H9 (cell line): ENCODE measurements at regions not wholly inside any gene's neighbourhood (a gene's known extent, or its start where the extent isn't known, plus 50 kb on each side); places are given as distances from the start of the nearest gene placed in this dataset.
"Not testable (repeated sequence)": the region's sequence is repeated elsewhere in the genome, so short reads cannot be mapped to it uniquely, and the experiment has no call there.

ENCODE experiments used
- DNase-seq: peaks from one replicate; pipeline ENCODE4 v3.0.0-alpha.2; 2017
- H2AFZ ChIP-seq: one replicate; pipeline ENCODE4 v1.6.1; 2013; ENCODE audit warnings: mild to moderate bottlenecking, low read length, control low read depth, moderate library complexity
- H2AK5ac ChIP-seq: 2 replicates; pipeline ENCODE4 v1.6.1; 2013; ENCODE audit warnings: low read length, control low read depth, mixed read lengths; ENCODE audit not compliant: insufficient read length
- H2BK120ac ChIP-seq: one replicate; pipeline ENCODE4 v1.6.1; 2013; ENCODE audit warnings: low read depth, mild to moderate bottlenecking, low read length, control low read depth, inconsistent platforms; ENCODE audit not compliant: poor library complexity, severe bottlenecking
- H2BK12ac ChIP-seq: 2 replicates; pipeline ENCODE4 v1.6.1; 2013; ENCODE audit warnings: low read length, control low read depth, mixed read lengths, low read depth; ENCODE audit not compliant: insufficient read length
- H2BK15ac ChIP-seq: 2 replicates; pipeline ENCODE4 v1.6.1; 2013; ENCODE audit warnings: low read depth, low read length, control low read depth
- H2BK20ac ChIP-seq: one replicate; pipeline ENCODE4 v1.6.1; 2013; ENCODE audit warnings: low read depth, mild to moderate bottlenecking, low read length, control low read depth, inconsistent platforms; ENCODE audit not compliant: poor library complexity, severe bottlenecking
- H2BK5ac ChIP-seq: 2 replicates; pipeline ENCODE4 v1.6.1; 2013; ENCODE audit warnings: low read length, control low read depth, mixed read lengths; ENCODE audit not compliant: insufficient read length
- H3K14ac ChIP-seq: 2 replicates; pipeline ENCODE4 v1.6.1; 2013; ENCODE audit warnings: low read length, control low read depth; ENCODE audit not compliant: insufficient read depth
- H3K18ac ChIP-seq: 2 replicates; pipeline ENCODE4 v1.6.1; 2013; ENCODE audit warnings: low read depth, mild to moderate bottlenecking, mixed read lengths, low read length, control low read depth; ENCODE audit not compliant: insufficient read length
- H3K23ac ChIP-seq: 2 replicates; pipeline ENCODE4 v1.6.1; 2013; ENCODE audit warnings: low read length, control low read depth, mixed read lengths, low read depth; ENCODE audit not compliant: insufficient read length
- H3K23me2 ChIP-seq: 2 replicates; pipeline ENCODE4 v1.6.1; 2013; ENCODE audit warnings: low read depth, mild to moderate bottlenecking, mixed read lengths, low read length, control low read depth; ENCODE audit not compliant: insufficient read length, poor library complexity, severe bottlenecking
- H3K27ac ChIP-seq: 2 replicates; pipeline ENCODE4 v1.5.1; 2013; ENCODE audit warnings: low read length, control low read depth, mixed read lengths, low read depth; ENCODE audit not compliant: insufficient read length
- H3K27me3 ChIP-seq: 2 replicates; pipeline ENCODE4 v1.6.1; 2013; ENCODE audit warnings: low read length, control low read depth, inconsistent platforms; ENCODE audit not compliant: insufficient read depth
- H3K4ac ChIP-seq: 2 replicates; pipeline ENCODE4 v1.6.1; 2013; ENCODE audit warnings: low read depth, mild to moderate bottlenecking, control low read depth, inconsistent platforms, low read length, moderate library complexity
- H3K4me1 ChIP-seq: 2 replicates; pipeline ENCODE4 v1.6.1; 2013; ENCODE audit warnings: low read length, control low read depth, inconsistent platforms; ENCODE audit not compliant: insufficient read depth
- H3K4me2 ChIP-seq: 2 replicates; pipeline ENCODE4 v1.6.1; 2013; ENCODE audit warnings: low read length, control low read depth, mixed read lengths; ENCODE audit not compliant: insufficient read length, insufficient read depth
- H3K56ac ChIP-seq: 2 replicates; pipeline ENCODE4 v1.6.1; 2013; ENCODE audit warnings: low read depth, mild to moderate bottlenecking, mixed read lengths, low read length, control low read depth; ENCODE audit not compliant: insufficient read length
- H3K79me1 ChIP-seq: 2 replicates; pipeline ENCODE4 v1.6.1; 2013; ENCODE audit warnings: low read depth, mild to moderate bottlenecking, moderate library complexity, low read length, control low read depth, inconsistent platforms; ENCODE audit not compliant: insufficient read depth, poor library complexity, severe bottlenecking
- H3K79me2 ChIP-seq: 2 replicates; pipeline ENCODE4 v1.6.1; 2013; ENCODE audit warnings: low read length, control low read depth, inconsistent platforms; ENCODE audit not compliant: insufficient read depth
- H3K9ac ChIP-seq: 2 replicates; pipeline ENCODE4 v1.6.1; 2013; ENCODE audit warnings: low read length, control low read depth, mixed read lengths; ENCODE audit not compliant: insufficient read length; ENCODE audit errors: extremely low read depth
- H3K9me3 ChIP-seq: one replicate; pipeline ENCODE4 v1.6.1; 2013; ENCODE audit warnings: low read depth, low read length, inconsistent platforms; ENCODE audit not compliant: control insufficient read depth
- H3T11ph ChIP-seq: one replicate; pipeline ENCODE4 v1.6.1; 2013; ENCODE audit warnings: mild to moderate bottlenecking, low read length, control low read depth, inconsistent platforms
- H4K20me1 ChIP-seq: one replicate; pipeline ENCODE4 v1.6.1; 2013; ENCODE audit not compliant: control insufficient read depth, insufficient read length, insufficient read depth
- H4K5ac ChIP-seq: 2 replicates; pipeline ENCODE4 v1.6.1; 2013; ENCODE audit warnings: low read depth, mild to moderate bottlenecking, mixed read lengths, low read length, control low read depth; ENCODE audit not compliant: insufficient read length
- H4K8ac ChIP-seq: replicated peaks from 2 replicates; pipeline ENCODE4 v1.6.1; 2013; ENCODE audit warnings: low read length, control low read depth, mixed read lengths, low read depth; ENCODE audit not compliant: insufficient read length
- H4K91ac ChIP-seq: 2 replicates; pipeline ENCODE4 v1.6.1; 2013; ENCODE audit warnings: low read depth, mild to moderate bottlenecking, moderate library complexity, mixed read lengths, low read length, control low read depth; ENCODE audit not compliant: insufficient read length
- H3K27ac Mint-ChIP-seq, 3 experiments: 2 replicates in 2 of 3; 3 replicates in 1 of 3; pipeline ENCODE4 v1.8.0; 2020 to 2021; ENCODE audit warnings: mixed read lengths in 3 of 3, mild to moderate bottlenecking in 1 of 3, moderate library complexity in 1 of 3
- H3K27me3 Mint-ChIP-seq: 2 replicates; pipeline ENCODE4 v1.8.0; 2021; ENCODE audit warnings: low read depth, mild to moderate bottlenecking, moderate library complexity, mixed read lengths
- H3K36me3 Mint-ChIP-seq, 3 experiments: 2 replicates in 2 of 3; 3 replicates in 1 of 3; pipeline ENCODE4 v1.8.0; 2020 to 2021; ENCODE audit warnings: low read depth in 3 of 3, mixed read lengths in 3 of 3; ENCODE audit not compliant: insufficient read depth in 1 of 3
- H3K4me1 Mint-ChIP-seq, 2 experiments: 2 replicates each; pipeline ENCODE4 v1.8.0; 2020; ENCODE audit warnings: mixed read lengths in 2 of 2
- H3K4me3 Mint-ChIP-seq, 2 experiments: 2 replicates in 1 of 2; 3 replicates in 1 of 2; pipeline ENCODE4 v1.8.0; 2020 to 2021; ENCODE audit warnings: mild to moderate bottlenecking in 2 of 2, mixed read lengths in 2 of 2, moderate library complexity in 1 of 2
- H3K9me3 Mint-ChIP-seq, 2 experiments: 2 replicates in 1 of 2; 3 replicates in 1 of 2; pipeline ENCODE4 v1.8.0; 2020; ENCODE audit warnings: mild to moderate bottlenecking in 2 of 2, mixed read lengths in 2 of 2, moderate library complexity in 1 of 2
- WGBS: extraction: QIAGEN DNeasy Blood & Tissue Kit; methylation state at CpG from one replicate; pipeline ENCODE4 v1.1.7; 2013; ENCODE audit warnings: missing lambda C conversion rate, low lambda C conversion rate, mixed read lengths; ENCODE audit not compliant: insufficient read length; ENCODE audit errors: extremely low coverage; 5-methylcytosine and 5-hydroxymethylcytosine counted together
- TF ChIP-seq, protein P1 (sequence below): fragments of 200-600 bp; sonication (generic); conservative IDR thresholded peaks from 3 replicates; pipeline ENCODE4 v1.8.0; 2021; ENCODE audit warnings: antibody characterized with exemption, mild to moderate bottlenecking

- Histone ChIP-seq H2AFZ (no peak overlapping the region), H2BK12ac (no peak overlapping the region), H2BK120ac (no peak overlapping the region), H3K9ac (no peak overlapping the region), H4K8ac (no peak overlapping the region), H3T11ph (no peak overlapping the region), H3K4me1 (peaks cover 2% of the 10 kb centered on the region; the same call in 1 of the 2 replicates), H3K14ac (no peak overlapping the region), H3K27ac (no peak overlapping the region), H4K5ac (no peak overlapping the region), H2BK15ac (no peak overlapping the region), H2BK20ac (no peak overlapping the region), H3K79me1 (no peaks in the 10 kb centered on the region), H4K91ac (no peak overlapping the region), H3K4ac (no peak overlapping the region), H3K27me3 (no peaks in the 10 kb centered on the region), H2BK5ac (no peak overlapping the region), H3K4me2 (no peak overlapping the region), H3K23ac (no peak overlapping the region), H4K20me1 (no peaks in the 10 kb centered on the region), H3K79me2 (no peaks in the 10 kb centered on the region), H3K18ac (no peak overlapping the region), H3K9me3 (no peaks in the 10 kb centered on the region), H2AK5ac (no peak overlapping the region), H3K56ac (no peak overlapping the region), H3K23me2 (no peaks in the 10 kb centered on the region)
- Mint-ChIP-seq H3K36me3 (peaks cover 0 to 12% (median 0%) of the 10 kb centered on the region in 3 experiments; a peak in 5 of 7 replicates), H3K27me3 (no peaks in the 10 kb centered on the region), H3K4me3 (no peak overlapping the region; a peak in 1 of 5 replicates), H3K4me1 (peaks cover 10 to 15% of the 10 kb centered on the region in 2 experiments), H3K9me3 (peaks cover 0 to 6% of the 10 kb centered on the region in 2 experiments; a peak in 4 of 5 replicates), H3K27ac (no peak overlapping the region)
- no peak for DNase-seq
- TF ChIP-seq, protein P1, sequence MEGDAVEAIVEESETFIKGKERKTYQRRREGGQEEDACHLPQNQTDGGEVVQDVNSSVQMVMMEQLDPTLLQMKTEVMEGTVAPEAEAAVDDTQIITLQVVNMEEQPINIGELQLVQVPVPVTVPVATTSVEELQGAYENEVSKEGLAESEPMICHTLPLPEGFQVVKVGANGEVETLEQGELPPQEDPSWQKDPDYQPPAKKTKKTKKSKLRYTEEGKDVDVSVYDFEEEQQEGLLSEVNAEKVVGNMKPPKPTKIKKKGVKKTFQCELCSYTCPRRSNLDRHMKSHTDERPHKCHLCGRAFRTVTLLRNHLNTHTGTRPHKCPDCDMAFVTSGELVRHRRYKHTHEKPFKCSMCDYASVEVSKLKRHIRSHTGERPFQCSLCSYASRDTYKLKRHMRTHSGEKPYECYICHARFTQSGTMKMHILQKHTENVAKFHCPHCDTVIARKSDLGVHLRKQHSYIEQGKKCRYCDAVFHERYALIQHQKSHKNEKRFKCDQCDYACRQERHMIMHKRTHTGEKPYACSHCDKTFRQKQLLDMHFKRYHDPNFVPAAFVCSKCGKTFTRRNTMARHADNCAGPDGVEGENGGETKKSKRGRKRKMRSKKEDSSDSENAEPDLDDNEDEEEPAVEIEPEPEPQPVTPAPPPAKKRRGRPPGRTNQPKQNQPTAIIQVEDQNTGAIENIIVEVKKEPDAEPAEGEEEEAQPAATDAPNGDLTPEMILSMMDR = no peak
- WGBS = no CpG with 5 or more reads among the region's 1 CpG
Measured at GRCh38 chr18:38786906-38787305, 1221.3 kb upstream of the CELF4 start.

- not testable (repeated sequence) for H2BK5ac ChIP-seq, H3K9ac ChIP-seq, H2AK5ac ChIP-seq, H3K27ac Mint-ChIP-seq, H3K4me1 Mint-ChIP-seq, H3K27ac ChIP-seq, H4K20me1 ChIP-seq, H4K5ac ChIP-seq, H2BK12ac ChIP-seq, H3K23me2 ChIP-seq, H2AFZ ChIP-seq, H2BK120ac ChIP-seq, H3K79me1 ChIP-seq, H3T11ph ChIP-seq, H3K4ac ChIP-seq, DNase-seq, H2BK15ac ChIP-seq, H3K4me2 ChIP-seq, H3K56ac ChIP-seq, H2BK20ac ChIP-seq, H3K14ac ChIP-seq, H3K9me3 ChIP-seq, H3K27me3 ChIP-seq, H3K23ac ChIP-seq, H4K91ac ChIP-seq, H3K79me2 ChIP-seq, H3K4me3 Mint-ChIP-seq, H3K27me3 Mint-ChIP-seq, H3K18ac ChIP-seq, H3K4me1 ChIP-seq, H4K8ac ChIP-seq
- no CpG with 5 or more reads among the region's 1 CpG for whole genome bisulfite sequencing
- Mint-ChIP-seq H3K36me3 (peaks cover 3 to 17% (median 5%) of the 10 kb centered on the region in 3 experiments; a peak in 6 of 7 replicates), H3K9me3 (peaks cover 6 to 10% of the 10 kb centered on the region in 2 experiments)
Measured at GRCh38 chr18:38771620-38772019, 1206.0 kb upstream of the CELF4 start.
